Germinal center (tissue), 1 donor: ENCODE measurements at regions not wholly inside any gene's neighbourhood (a gene's known extent, or its start where the extent isn't known, plus 50 kb on each side); places are given as distances from the start of the nearest gene placed in this dataset.
A peak's percentile ranks its signal among the peaks of the same experiment; 100 is the strongest.

Experiments
- DNase-seq: peaks from one replicate; pipeline ENCODE4 v3.0.0; 2012; ENCODE audit warnings: mixed read lengths, low spot score

DNA sequence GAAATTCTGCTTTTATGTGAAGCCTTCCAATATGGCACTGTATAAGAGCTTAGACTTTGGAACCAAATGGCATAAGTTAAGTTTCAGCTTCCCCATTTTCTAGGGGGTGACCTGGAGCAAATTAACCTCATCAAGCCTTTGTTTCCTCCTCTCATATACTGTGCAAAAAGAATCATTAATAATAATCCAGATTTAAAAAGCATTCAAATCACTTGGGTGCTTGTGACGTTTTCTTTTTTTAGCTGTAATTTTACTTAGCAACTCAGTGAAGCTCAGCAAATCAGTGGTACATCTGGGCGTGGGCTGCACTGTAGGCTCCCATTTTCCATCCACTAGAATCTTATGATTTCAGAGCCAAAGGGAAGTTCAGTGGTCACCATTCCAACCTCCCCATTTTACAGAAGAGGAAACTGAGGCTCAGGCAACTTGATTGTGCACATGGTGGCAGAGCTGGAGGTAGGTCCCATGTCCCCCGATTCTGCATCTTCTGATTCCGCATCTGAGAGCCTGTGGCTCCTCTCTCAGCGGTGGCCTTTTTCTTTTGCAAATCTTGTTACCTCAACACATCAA is 131.2 kb downstream of the SNAPC1 start:
- DNase-seq = peak; percentile 35

DNA sequence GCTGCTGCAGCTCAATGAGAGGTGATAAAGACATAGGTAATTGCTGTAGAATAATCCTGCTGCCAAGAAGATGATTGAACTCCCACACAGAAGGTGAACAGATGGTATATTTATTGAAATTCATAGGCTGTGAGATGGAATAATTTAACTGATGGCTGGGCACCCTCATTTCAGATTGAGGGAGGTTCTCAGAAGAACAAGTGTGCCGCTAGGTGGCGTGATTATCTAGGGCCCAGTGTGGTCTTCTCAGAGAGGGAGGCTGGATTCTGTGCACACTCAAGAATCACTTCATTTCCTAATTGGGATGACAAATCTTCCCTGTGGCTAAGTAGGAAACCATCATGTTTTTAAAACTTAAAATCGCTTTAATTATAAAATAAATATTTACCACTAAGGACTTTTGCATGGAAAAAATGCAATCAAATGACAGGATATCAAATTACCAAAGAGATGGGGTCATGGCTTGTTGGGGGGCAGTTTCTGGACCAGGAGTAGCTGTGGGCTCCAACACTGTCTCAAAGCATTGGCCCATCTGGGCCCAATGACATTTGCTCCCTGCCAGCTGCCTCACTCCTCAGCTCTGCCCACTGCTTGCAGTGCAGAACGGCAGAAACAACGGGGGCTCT is 132.3 kb downstream of the SNAPC1 start:
- DNase-seq = peak; percentile 74

DNA sequence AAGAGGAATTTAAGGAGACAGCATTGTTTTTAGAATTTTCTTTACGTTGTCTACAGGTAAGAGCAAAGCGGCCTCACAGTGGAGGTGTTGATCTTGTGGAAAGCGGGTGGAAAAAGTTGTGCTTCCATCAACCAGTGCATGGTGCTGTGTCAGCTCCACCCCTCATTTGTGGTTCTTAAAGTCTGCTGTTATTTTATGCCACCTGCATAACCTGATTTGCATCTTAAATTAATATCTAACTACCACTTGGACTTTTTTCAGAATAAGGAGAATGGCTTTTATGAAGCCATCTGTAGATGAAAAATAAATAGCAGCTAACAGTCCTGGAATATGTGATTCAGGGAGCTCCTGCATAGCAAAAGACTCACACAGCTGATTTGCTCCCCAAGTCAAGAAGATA is 135.1 kb downstream of the SNAPC1 start:
- DNase-seq = no peak

DNA sequence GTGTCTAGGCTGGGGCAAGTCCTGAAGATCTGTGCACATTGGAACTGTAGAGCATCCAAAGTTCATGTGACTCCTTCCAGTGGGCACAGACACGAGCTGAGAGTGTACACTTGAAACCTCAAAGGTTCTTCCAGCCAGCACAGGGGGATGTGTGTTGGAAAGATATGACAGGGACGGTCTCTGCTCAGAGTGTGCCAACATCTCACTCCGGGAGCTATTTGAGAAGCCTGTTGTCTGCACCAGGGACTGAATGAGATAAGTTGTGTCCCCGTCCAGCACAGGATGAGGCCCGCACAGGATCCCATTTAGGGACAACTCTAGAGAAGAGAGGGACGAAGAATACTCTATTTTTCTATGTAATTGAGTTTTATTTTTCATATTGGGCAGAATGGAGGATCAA is 136.3 kb downstream of the SNAPC1 start:
- DNase-seq = no peak

DNA sequence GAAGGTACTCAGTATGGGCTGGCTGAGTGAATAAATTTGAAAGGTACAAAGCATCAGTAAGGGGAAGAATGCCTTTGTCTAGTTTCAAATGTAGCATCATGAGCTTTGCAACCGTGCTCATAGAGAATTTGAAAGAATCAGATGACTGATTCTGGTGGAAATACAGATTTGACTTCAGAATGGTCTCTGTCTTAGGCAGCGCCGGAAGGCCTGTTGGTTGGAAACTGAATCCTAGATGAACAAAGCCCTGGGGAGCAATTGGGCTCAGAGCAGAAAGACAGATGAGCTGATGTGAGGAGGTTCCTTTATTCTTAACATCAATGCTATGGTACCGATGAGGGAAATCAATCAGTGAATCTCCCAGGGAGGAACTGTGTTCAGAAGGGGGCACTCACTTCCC is 137.3 kb downstream of the SNAPC1 start:
- no peak for DNase-seq

DNA sequence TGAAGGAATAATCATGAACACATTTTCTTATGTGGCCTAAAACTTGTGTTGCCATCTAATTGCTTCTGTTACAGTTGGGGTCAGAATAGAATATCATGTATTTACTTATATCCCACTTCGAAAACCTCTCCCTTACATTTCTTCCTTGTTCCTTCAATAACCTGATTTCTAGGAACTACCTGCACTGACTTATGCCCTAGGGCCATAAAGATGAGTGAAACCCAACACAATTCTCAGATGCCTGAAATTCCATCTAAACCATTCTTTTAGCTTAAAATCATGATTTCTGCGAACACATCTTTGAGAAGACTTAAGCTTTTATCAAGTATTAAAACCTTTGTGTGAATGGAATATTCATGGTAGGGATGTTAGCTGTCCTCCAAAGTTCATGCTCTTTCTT is 142.7 kb downstream of the SNAPC1 start:
- no peak for DNase-seq

DNA sequence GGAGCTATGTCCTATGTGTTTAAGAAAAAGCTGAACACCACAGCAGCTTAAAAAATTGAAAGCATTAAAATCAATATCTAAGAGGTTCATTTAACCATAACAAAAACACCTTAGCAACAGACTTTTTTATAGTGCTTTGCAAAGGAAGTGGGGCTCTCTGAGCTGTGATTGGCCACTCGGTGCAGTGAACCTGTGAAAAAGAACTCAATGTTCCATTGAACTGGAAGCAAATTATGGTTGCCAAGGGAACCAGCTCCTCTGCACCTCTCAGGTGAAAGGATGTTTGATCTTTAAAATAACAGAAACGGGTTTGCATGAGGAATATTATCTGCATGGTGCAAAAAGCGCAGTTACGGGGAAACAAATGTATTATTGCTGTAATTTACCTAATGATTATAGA is 149.4 kb downstream of the SNAPC1 start:
- peak; percentile 91 for DNase-seq

DNA sequence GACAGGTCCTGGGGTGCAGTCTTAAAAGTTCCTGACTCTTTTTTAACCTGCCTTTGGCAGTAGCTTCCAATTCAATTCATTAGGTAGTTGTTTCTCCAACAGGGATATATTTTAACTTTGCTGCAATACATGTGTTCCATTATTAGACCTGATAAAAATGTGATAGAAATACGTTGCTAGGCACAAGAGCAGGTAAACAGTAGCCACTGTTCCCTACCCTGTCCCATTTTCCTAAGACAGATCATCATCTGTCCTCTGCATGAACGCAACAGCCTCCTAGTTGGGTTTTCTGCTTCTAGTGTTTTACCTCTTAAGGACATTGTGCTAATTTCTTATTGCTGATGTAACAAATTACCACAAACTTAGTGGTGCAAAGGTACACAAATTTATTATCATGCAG is 156.8 kb downstream of the SNAPC1 start:
- no peak for DNase-seq

DNA sequence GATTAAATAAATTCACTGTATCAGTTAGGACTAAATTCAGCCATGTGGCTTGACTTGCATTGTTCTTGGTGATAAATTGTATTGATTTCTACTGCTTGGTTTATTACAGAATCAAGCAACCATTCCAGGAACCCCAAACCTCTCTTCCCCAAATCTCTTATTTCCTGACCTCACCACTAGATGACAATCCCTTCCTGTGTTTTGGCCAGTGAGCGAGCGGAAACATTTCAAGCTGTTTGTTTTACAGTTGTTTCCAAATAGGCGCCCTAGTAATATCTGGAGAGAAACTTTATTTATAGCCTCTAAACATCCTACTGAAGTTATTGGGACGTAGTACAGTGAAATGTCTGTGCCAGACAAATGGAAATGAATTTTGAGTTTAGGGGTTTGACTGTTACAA is 161.1 kb downstream of the SNAPC1 start:
- DNase-seq = no peak

DNA sequence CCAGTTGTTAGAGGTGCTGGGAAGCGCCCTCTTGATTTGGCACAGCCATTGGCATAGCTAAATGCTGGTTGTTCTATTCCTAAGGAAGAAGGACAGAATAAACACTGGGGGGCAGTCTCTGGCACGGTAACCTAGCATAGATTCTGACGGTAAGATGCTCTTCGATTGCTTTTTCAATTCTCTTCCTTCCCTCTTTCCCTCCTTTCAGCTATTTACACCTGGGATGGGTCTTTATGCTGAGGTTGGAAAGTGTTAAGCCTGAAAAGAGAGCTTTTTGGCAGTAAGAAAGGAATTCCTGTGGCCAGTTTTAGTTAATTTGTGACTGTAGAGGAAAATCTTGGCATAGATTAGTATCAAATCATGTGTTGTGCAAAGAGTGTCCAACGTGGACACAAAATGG is 162.8 kb downstream of the SNAPC1 start:
- no peak for DNase-seq

DNA sequence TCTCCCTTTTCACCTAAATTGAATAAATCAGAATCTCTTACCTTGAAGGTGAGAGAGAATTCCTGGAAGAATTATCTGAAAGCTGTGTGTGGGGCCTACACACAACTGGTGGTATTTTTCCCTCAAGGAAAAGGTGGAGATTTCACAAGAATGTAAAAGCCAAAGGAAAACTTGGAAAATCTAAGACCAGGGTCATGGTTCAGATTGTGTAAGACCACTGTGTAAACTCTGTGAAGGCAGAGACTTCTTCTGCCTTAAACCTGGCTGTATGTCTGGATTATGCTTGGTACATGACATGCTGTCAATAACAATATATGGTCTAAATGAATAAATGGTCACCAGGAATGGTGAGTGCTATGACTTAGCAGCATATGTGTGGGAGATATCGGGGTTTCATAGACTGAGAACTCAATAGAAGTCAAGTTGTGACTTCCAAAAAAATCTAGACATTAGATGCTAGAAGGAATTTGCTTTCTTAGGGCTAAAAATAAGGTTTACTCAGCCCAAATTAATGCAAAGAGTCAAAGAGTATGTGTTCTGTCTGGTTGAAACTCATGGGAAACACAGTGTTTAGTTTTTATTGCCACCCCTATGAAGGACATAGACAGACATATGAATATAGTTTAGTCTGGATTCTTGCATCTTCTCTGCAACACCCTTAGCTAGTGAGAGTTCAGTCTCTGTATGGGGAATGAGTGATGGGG is 163.7 kb downstream of the SNAPC1 start:
- DNase-seq = no peak

DNA sequence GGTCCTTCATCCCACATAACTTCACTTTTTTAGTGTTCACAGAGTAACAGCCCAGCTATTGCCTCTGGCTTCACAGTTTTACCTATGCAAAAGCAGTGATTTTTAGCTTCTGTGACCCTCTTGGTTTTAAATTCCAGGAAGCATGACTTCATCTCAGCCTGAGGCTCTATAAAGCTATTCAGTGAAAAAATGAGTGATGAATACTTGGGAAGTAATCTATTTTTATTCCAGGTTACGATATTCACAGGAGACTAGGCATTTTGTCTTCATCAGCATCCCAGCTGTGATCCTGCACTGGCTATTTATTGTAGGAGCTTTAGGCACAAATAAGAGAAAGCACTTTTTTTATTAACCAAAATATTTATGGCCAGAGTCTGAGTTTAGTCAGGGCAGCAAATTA is 164.8 kb downstream of the SNAPC1 start:
- no peak for DNase-seq

DNA sequence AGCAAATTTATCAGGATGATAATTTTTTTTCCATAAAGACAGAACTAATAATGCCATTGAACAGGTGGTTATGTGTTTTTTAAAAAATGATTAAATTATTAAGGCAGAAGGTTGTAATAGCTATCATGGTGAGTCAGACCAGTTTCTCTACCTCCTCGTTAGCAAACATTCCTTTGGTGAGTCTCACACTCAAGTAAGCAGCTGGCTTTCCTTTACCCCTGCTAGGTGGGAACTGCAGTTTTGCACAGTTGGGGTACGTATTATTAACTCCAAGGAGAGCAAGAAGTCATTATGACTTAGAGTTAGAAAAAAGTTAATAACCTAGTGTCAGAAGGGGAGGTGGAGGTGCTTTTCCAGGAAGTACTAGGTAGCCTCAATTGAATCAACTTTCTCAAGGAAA is 165.3 kb downstream of the SNAPC1 start:
- no peak for DNase-seq

DNA sequence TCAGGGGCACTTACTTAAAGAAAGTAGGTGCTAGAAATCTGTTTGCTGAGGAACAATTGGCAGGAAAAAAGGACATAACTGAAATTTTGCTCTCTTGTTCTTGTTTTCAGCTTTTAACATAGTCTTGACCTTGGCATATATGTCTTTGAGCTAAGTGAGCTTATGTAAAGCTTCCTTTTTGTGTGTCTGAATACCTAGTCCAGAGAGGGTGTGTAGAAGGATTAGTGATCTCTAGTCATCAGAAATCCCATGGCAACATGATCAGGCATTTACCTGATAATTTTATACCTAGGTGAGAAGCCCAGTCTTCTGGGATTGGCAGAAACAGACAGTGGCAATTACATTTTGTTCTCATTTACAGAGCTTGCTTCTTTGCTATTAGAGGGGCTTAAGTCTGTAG is 166.1 kb downstream of the SNAPC1 start:
- DNase-seq = no peak

DNA sequence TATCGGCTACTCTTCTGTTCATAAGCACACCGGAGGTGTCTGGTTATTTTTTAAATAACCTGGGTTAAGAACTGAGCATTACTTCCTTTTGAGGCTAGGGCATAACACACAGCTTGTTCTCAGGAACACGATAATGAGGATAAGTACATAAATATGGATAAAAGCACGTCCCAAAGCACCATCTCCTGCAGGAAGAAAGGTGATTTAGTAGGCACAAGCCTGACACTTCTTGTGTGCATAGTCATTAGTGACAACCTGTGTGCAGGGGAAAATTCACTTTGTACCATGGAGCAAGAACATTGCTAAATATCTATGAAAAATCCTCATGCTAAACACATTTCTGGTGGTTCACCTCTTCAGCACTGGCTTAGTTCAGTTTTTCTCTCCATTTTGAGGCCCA is 166.5 kb downstream of the SNAPC1 start:
- no peak for DNase-seq

DNA sequence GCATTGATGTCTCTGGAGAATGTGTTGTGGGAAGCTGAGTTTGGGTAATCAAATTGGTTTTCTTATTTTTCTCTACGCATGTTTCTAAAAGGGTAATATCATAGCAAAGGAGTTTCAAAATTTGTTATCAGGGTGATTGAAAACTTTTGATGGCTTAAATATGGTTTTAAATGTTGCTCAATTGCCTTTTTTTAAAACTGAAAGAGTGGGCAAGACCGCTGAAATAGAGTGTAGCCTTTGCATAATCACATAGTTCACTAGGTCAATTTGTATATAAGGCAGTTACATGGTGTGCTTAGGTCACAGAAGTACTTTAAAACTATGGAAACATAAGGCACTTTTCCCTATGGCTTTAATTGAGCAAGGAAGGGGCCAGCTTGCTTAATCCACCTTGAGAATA is 167.4 kb downstream of the SNAPC1 start:
- DNase-seq = peak; percentile 34

DNA sequence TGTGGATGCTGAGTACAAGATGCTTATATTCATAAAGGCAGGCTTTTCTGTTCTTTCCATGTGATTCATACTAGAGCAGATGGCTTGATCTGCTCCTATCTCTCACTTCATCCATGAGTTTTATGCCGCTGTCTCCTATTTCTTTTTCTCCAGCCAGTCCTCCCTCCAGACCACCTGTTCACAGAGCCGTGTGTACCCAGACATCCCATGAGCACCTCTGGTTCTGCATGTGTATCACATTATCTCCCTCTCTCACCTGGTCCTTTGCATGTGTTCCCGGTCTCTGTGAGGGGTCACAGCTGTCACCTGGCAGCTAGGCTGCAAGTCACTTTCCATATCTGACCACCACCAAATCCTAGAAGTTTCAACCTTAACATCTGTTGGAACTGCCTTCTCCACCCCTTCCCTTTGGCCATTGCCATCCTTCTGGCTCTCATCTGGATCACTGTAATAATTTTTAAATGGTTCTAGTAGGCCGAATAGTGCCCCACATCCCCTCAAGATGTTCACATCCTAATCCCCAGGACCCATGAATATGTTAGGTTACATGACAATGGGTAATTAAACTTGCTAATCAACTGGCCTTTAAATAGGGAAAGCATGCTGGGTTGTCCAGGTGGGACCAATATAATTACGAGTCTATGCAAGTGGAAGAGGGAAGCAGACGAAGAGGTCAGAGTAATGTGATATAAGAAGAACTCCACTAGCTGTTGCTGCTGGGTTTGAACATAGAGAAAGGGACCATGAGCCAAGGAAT is 168.1 kb downstream of the SNAPC1 start:
- no peak for DNase-seq

DNA sequence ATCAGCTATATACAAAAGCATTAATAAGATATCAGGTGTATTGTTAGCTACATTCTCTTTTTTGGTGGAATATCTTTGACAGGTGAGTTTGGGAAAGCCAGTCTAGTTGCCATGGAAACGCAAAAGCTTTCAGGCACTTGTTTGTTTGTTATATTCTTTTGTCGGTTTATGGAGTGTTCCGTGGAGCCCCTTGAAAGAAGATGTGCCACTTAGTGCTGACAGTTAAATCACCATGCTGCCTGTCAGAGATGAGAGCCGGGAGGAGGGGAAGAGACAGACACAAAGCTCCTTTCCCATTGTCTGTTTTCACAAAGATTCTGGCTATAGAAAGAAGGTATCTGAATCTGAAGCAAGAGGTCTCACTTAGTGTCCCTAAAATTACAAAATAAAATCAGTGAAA is 170.8 kb downstream of the SNAPC1 start:
- no peak for DNase-seq

DNA sequence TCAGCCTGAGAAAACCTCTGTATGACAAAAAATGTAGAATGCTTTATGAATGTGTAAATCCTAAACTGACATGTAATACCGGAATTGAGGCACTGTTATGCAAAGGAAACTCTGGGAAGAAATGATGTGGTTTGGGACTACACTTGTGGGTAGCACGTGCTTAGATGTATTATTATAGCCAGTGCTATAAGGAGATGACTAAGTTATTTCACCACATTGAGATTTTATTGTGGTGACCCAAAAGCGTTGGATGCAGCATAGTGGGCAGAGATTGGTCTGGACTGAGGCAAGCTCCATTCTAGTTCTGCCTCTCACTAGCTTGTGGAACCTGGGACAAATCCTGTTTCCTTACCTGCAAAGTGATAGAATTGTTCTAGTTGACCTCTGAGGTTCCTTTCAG is 172.2 kb downstream of the SNAPC1 start:
- no peak for DNase-seq

DNA sequence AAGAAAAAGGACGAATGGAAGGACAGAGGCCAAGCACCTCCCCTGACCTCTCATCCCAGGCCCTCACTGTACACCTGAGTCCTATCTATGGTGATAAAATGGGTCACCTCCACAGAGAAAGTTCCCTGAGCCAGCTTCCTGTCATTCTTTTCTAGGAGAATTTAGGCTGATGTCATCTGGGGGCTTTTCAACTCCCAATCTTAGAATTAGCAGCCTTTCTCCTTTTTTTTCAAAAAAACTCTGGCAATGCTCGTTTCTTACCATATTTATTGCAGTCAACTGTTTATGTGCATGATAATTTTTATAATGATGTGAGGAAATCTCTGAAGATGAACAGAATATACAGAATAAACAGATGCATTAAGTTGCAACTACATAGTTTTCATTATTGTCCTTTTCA is 177.6 kb downstream of the SNAPC1 start:
- DNase-seq = no peak

DNA sequence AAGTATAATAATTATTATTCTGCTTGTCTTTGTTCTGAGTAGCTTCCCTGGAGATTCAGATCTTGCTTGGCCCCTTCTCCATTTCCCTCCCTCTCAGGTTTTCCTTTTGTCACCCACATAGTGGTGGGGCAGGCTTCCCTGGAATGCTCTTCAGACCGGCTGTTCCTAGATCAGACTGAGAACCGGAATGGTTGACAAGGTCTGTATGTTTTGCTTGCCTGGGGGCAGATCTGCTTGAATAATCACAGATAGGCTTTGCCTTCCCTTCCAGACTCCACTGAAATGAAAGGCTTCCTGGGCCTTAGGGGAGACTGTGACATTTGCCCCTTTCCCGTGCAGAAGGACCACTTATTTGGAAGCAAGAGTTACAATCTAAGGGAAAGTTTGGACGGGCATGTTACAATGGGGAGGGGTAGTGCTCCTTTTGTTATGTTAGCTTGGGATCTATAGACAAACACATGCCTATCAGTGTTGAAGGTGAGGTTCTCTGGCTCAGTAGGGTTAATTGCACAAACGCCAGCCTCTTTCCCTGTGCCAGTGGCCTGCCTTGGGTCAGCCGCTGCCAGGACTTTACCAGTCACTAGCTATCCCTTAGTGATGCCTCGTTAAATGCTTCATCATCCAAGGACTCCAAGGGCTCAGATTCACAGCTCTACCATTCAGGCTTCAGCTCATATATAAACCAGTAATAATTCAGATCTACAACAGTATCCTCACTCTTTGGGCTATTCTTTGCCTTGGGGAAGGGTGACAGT is 178.6 kb downstream of the SNAPC1 start:
- no peak for DNase-seq

DNA sequence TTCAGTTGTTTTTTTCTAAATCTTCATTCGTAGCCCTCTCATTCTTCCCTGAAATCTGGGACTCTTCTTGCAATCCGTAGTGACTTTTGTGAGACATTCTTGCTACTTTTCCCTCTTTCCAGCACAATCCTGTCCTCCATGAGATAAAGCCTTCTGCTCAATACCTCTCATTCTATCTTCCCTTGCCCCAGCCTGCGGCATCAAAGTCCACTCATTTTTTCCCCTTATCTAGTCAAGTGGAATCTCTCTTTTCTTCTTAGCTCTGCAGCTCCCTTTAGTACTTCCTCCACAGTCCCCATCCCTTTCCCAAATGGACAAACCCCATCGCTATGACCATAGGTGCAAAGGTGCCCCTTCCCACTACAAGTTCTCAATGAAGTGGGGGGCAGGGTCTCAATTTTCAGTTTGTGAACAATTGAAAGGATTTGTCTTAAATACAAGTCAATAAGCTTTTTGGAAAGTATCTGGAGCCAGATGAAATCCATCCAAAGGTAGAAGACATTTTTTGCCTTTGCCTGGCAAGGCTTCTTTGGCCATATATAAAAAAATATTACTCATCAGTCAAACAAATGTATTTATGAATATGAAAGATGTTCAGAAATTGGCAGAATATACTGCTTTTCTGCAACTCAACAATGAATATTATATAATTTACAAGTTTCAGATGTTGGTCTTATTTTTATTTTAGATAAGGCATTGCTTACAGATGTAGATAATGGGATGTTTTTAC is 179.4 kb downstream of the SNAPC1 start:
- no peak for DNase-seq
